ENCODE measurements at regions not wholly inside any gene's neighbourhood (a gene's known extent, or its start where the extent isn't known, plus 50 kb on each side); places are given as distances from the start of the nearest gene placed in this dataset.
"Not testable (repeated sequence)": the region's sequence is repeated elsewhere in the genome, so short reads cannot be mapped to it uniquely, and the experiment has no call there.

DNA sequence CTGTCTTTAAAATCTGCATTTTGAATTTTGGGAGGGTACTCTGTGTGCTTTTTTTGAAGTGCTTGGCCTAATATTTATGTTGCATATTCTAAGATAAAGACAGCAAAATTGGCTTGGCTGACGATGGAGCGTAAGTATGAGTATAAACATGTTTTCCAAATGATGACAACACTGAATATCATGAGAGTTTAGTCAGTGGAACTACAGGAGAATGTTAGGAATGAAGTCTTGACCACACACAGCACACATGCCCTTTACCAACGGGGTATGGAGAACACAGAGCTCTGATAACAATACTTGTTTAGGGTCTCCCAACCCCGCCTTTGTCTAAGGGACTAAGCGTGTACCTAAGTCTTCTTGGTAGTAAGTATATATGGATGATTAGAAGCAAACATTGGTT is 253.9 kb upstream of the FZD8 start:
- no peak for DNase-seq (ENCODE audit: low spot score)

GRCh38 chr10:35895331-35895730 is 253.2 kb upstream of the FZD8 start:
- DNase-seq (ENCODE audit: low spot score): no peak

GRCh38 chr10:35892526-35892925 is 250.4 kb upstream of the FZD8 start:
- DNase-seq (ENCODE audit: low spot score): no peak

- no peak for DNase-seq (ENCODE audit: low spot score)
Observed at GRCh38 chr10:35890676-35891495, 248.8 kb upstream of the FZD8 start.

- DNase-seq (ENCODE audit: low spot score): no peak
Observed at GRCh38 chr10:35889971-35890675, 248.0 kb upstream of the FZD8 start.

- no peak for DNase-seq (ENCODE audit: low spot score)
Observed at GRCh38 chr10:35889226-35889625, 247.1 kb upstream of the FZD8 start.

DNA sequence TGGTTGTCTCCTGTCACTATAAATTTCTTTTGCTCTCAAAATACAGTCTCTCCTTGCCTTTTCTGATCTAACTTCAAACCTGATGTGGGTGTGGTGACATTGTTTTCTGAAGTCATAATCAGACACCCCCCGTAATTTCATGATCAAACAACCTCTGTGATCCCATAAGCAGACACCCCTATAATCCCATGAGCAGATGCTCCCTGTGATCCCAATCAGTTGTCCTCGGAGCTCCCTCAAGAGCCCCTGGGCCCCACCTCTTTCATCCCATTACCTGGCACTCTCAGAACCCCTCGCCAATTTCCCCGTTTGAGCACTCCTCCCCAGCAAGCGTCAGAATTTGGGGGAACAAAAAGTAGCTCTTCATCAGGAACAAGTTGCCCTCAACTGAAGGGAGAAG is 246.3 kb upstream of the FZD8 start:
- no peak for DNase-seq (ENCODE audit: low spot score)

DNA sequence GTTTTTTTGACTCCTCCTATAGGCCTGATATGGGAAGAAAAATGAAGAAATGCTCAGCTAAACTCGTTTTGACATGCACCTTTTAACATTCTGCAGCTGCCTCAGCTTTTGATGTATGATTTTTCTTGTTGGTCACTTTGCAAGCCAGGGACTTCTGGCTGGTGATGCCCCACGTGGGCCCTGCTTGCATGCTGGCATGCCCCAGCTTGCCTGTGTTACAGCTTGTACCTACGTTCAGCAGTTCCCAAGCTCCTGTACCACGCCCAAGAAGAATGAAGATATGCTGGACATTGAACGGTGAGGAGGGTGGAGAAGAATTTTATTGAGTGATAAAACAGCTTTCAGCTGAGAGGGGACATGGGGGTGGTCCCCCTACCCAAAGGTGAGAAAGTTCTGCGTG is 245.6 kb upstream of the FZD8 start:
- no peak for DNase-seq (ENCODE audit: low spot score)

DNA sequence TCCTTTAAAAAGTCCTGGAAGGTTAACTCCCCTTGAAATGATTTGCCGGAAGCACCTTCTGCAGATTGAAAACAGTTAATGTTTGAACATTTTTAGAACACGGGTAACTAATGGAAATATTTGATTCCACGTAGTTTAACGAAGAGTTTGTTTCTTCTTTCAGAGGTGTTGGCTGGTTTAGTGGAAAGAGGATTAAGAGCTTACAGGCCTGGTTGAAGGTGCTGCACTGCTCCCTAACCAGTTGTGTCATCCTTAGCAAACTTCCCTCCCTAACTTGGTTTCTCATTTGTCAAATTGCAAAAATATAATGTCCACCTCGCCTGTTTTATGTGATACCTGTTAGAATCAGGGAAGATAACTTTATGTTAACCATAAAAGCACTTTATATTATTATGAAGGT is 243.0 kb upstream of the FZD8 start:
- no peak for DNase-seq (ENCODE audit: low spot score)

GRCh38 chr10:35884657-35885071 is 242.6 kb upstream of the FZD8 start:
- no peak for DNase-seq (ENCODE audit: low spot score)

DNA sequence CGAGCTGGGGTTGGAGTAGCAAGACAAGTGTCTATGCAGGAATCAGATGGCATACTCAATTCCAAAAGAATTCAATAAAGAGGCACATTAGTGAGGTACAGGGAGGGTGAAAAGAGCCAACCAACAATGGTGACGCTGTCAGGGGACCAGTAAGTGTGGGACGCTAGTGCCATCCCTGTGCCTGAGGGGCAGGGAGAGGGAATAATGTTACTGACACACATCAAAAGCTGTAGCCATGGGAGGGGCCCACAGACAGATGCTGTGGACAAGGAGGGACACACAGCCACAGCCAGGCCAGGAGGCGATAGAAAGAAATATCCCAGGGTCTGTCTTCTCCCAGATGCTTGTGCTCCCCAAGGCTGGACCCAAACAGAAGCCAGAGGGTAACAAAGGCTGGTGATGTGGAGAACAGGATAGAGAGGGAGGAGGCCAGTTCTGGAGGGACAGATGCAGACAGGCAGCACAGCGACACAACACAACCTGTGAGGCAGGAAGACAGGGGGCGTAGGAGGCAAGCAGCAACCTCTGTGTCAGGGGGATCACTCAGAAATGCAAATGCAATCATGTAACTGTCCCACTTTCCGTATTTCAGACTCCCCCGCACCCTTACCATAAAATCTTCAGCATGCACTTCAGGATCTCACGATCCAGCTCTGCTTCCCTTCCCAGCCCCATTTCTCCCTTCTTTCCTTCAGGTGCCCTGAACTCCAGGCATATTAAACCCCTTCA is 240.5 kb upstream of the FZD8 start:
- DNase-seq (ENCODE audit: low spot score): no peak

- DNase-seq (ENCODE audit: low spot score): no peak
Observed at GRCh38 chr10:35881320-35881719, 239.2 kb upstream of the FZD8 start.

DNA sequence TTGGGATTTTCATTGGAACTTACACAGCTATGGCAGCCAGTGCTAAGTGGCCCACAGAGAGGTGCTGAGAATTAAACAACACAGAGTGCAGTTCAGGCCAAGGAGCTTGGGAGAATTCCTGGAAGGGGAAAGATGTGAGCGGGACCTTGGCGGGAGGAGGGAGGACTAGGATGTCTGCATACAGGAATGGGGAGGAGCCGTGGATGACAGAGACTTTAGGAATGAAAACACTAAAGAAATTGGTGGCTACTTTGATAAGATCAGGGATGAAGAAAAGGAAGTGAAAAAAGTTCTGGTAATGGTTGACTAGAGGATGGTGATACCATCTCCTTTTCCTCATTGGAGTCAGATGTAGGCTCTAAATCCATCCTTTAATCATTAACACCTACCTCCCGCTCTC is 234.2 kb upstream of the FZD8 start:
- no peak for DNase-seq (ENCODE audit: low spot score)

GRCh38 chr10:35875016-35875676 is 233.1 kb upstream of the FZD8 start:
- DNase-seq (ENCODE audit: low spot score): no peak

GRCh38 chr10:35874311-35875015 is 232.4 kb upstream of the FZD8 start:
- no peak for DNase-seq (ENCODE audit: low spot score)

DNA sequence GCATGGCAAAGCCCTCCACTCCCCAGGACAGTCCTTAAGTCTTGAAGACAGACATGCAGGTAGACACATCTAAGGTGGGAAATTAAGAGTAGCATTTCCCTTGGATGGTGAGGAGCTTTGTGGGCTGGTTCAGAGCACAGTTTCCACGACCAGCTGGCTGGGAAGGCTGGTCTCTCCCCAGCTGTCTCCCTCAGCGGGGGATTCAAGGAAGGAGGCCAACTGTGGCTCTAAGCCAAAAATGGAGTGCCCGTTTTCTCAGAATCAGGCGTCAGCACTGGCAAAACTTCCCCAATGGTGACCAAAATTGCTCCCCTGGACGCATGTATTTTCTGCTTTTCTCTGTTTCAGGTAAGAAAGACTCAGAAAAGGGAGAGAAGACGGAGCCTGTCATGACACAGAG is 230.6 kb upstream of the FZD8 start:
- no peak for DNase-seq (ENCODE audit: low spot score)

DNA sequence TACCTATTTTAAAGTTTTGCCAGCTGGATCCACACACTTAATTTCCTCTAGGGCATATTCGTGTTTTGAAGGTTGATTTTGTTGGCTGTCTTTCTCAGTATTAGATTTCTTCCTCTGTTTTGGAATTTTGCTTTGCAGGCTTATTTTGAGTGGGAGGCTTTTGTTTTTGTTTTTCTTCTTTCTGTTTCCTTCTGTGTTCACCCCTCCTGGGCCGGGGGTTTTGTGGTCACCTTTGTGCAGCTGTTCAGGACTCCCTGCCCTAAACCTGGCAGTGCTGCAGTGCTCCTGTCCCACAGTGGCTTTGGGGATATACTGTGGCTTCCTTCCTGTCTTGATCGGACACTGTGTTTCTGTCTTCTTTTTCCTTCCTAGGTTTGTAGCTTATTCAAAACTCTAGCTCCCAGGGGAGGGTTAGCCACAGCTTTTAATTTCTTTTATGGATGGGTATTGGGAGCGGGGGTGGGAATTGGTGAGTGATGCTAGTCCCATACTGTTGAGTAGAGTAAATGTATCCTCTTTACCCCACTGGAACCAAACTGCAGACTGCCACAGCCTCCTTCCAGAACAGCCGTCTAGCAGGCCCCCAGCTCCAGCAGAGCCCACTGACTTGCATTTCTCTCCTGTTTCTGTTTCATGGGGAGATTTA is 228.7 kb upstream of the FZD8 start:
- DNase-seq (ENCODE audit: low spot score): no peak

GRCh38 chr10:35858676-35859283 is 216.7 kb upstream of the FZD8 start:
- DNase-seq (ENCODE audit: low spot score): not testable (repeated sequence)

- DNase-seq (ENCODE audit: low spot score): no peak
Observed at GRCh38 chr10:35857860-35858259, 215.8 kb upstream of the FZD8 start.

GRCh38 chr10:35855155-35855947 is 213.3 kb upstream of the FZD8 start:
- no peak for DNase-seq (ENCODE audit: low spot score)
